ENCODE measurements at regions not wholly inside any gene's neighbourhood (a gene's known extent, or its start where the extent isn't known, plus 50 kb on each side); places are given as distances from the start of the nearest gene placed in this dataset.
"Not testable (repeated sequence)": the region's sequence is repeated elsewhere in the genome, so short reads cannot be mapped to it uniquely, and the experiment has no call there.

- no peak for DNase-seq
Measured at GRCh38 chr6:135555550-135555949, 58.0 kb upstream of the AHI1 start.

GRCh38 chr6:135557582-135557981 lies 60.0 kb upstream of the AHI1 start:
- no peak for DNase-seq

- DNase-seq, result not testable (repeated sequence)
Measured at GRCh38 chr6:135565605-135566004, 68.1 kb upstream of the AHI1 start.

GRCh38 chr6:135566311-135567068 lies 69.0 kb upstream of the AHI1 start:
- no peak for DNase-seq

- no peak for DNase-seq
Measured at GRCh38 chr6:135567375-135568083, 70.0 kb upstream of the AHI1 start.

- peak; percentile 84 for DNase-seq
Measured at GRCh38 chr6:135568379-135568778, 70.8 kb upstream of the AHI1 start.

GRCh38 chr6:135572051-135572450 lies 74.5 kb upstream of the AHI1 start:
- DNase-seq, result no peak

GRCh38 chr6:135575629-135576028 lies 78.1 kb upstream of the AHI1 start:
- DNase-seq, result no peak

GRCh38 chr6:135576055-135576454 lies 78.5 kb upstream of the AHI1 start:
- DNase-seq, result peak; percentile 86

GRCh38 chr6:135577059-135577538 lies 79.6 kb upstream of the AHI1 start:
- DNase-seq, result no peak

- DNase-seq, result no peak
Measured at GRCh38 chr6:135578976-135579375, 81.4 kb upstream of the AHI1 start.

- DNase-seq, result no peak
Measured at GRCh38 chr6:135581211-135581610, 83.7 kb upstream of the AHI1 start.

GRCh38 chr6:135583256-135583761 lies 85.8 kb upstream of the AHI1 start:
- DNase-seq, result peak; percentile 61

GRCh38 chr6:135586388-135586787 lies 88.8 kb upstream of the AHI1 start:
- no peak for DNase-seq

GRCh38 chr6:135586844-135587243 lies 89.3 kb upstream of the AHI1 start:
- DNase-seq, result no peak

- DNase-seq, result peak; percentile 67
Measured at GRCh38 chr6:135592276-135592675, 94.7 kb upstream of the AHI1 start.

- no peak for DNase-seq
Measured at GRCh38 chr6:135594000-135594399, 96.5 kb upstream of the AHI1 start.

GRCh38 chr6:135600086-135600702 lies 102.7 kb upstream of the AHI1 start:
- DNase-seq, result no peak

GRCh38 chr6:135600931-135601330 lies 103.4 kb upstream of the AHI1 start:
- DNase-seq, result no peak

- DNase-seq, result no peak
Measured at GRCh38 chr6:135601857-135602256, 104.3 kb upstream of the AHI1 start.

GRCh38 chr6:135603249-135603648 lies 105.7 kb upstream of the AHI1 start:
- no peak for DNase-seq

- DNase-seq, result no peak
Measured at GRCh38 chr6:135604035-135604860, 106.7 kb upstream of the AHI1 start.
